K562 (cell line): ENCODE measurements at regions not wholly inside any gene's neighbourhood (a gene's known extent, or its start where the extent isn't known, plus 50 kb on each side); places are given as distances from the start of the nearest gene placed in this dataset.

Source experiments
- C11orf30 ChIP-seq: fragments of 450-650 bp; IDR thresholded peaks from 2 replicates; pipeline ENCODE4 v1.6.1; 2016; ENCODE audit warnings: low read depth, mild to moderate bottlenecking
- ETS1 ChIP-seq: conservative IDR thresholded peaks from 2 replicates; pipeline ENCODE4 v1.6.1; 2011; ENCODE audit warnings: low read depth, mild to moderate bottlenecking, low read length; ENCODE audit not compliant: control insufficient read depth
- FOSL1 ChIP-seq: fragments of 200-800 bp; sonication (Bioruptor generic); conservative IDR thresholded peaks from 2 replicates; pipeline ENCODE4 v1.6.1; 2016; ENCODE audit warnings: missing genetic modification characterization, missing compliant biosample characterization
- FOXK2 ChIP-seq, 2 experiments: fragments of 450-650 bp; IDR thresholded peaks in 1 of 2; conservative IDR thresholded peaks in 1 of 2; 2 replicates each; pipeline ENCODE4 v1.6.1; 2016; ENCODE audit warnings: low read depth in 2 of 2, mild to moderate bottlenecking in 1 of 2
- GTF2B ChIP-seq: IDR thresholded peaks from 2 replicates; pipeline ENCODE4 v1.6.1; 2011; ENCODE audit not compliant: insufficient read length; ENCODE audit errors: extremely low read depth
- GTF3C2 ChIP-seq: IDR thresholded peaks from 3 replicates; pipeline ENCODE4 v1.6.1; 2011; ENCODE audit warnings: borderline replicate concordance, mild to moderate bottlenecking, moderate library complexity; ENCODE audit not compliant: insufficient read length; ENCODE audit errors: extremely low read depth
- MBD2 ChIP-seq: sonication (generic); IDR thresholded peaks from 2 replicates; pipeline ENCODE4 v1.6.1; 2016; ENCODE audit warnings: low read depth, borderline replicate concordance
- MEF2A ChIP-seq: IDR thresholded peaks from 2 replicates; pipeline ENCODE4 v1.6.1; 2011; ENCODE audit warnings: low read depth, mild to moderate bottlenecking, low read length, moderate library complexity; ENCODE audit not compliant: control insufficient read depth
- POLR3A ChIP-seq: IDR thresholded peaks from 2 replicates; pipeline ENCODE4 v1.6.1; 2011; ENCODE audit warnings: borderline replicate concordance, mild to moderate bottlenecking, moderate library complexity; ENCODE audit not compliant: insufficient read length, insufficient read depth; ENCODE audit errors: extremely low read depth
- RBM39 ChIP-seq: fragments of 200-400 bp; formaldehyde crosslinking; optimal IDR thresholded peaks from 2 replicates; pipeline ENCODE3; 2018; ENCODE audit warnings: low read depth, low read length
- SNIP1 ChIP-seq: fragments of 450-650 bp; IDR thresholded peaks from 2 replicates; pipeline ENCODE4 v1.7.1; 2017; ENCODE audit warnings: low read depth, mild to moderate bottlenecking
- TFAM ChIP-seq: fragments of 250-450 bp; sonication (Bioruptor Pico); conservative IDR thresholded peaks from 2 replicates; pipeline ENCODE4 v1.5.0; 2021; ENCODE audit warnings: mild to moderate bottlenecking, moderate library complexity
- ZNF316 ChIP-seq: fragments of 450-650 bp; IDR thresholded peaks from 2 replicates; pipeline ENCODE4 v1.6.1; 2016
- ZNF785 ChIP-seq: fragments of 250-450 bp; sonication (Bioruptor Pico); IDR thresholded peaks from 2 replicates; pipeline ENCODE4 v1.4.0; 2020; ENCODE audit warnings: mild to moderate bottlenecking
- TF ChIP-seq, protein P1 (sequence below): sonication (generic); formaldehyde crosslinking; IDR thresholded peaks from 2 replicates; pipeline ENCODE4 v1.8.0; 2023; ENCODE audit warnings: mild to moderate bottlenecking, missing genetic modification reagents
- TF ChIP-seq, protein P2 (sequence below): fragments of 450-650 bp; IDR thresholded peaks from 2 replicates; pipeline ENCODE4 v1.6.1; 2016

DNA sequence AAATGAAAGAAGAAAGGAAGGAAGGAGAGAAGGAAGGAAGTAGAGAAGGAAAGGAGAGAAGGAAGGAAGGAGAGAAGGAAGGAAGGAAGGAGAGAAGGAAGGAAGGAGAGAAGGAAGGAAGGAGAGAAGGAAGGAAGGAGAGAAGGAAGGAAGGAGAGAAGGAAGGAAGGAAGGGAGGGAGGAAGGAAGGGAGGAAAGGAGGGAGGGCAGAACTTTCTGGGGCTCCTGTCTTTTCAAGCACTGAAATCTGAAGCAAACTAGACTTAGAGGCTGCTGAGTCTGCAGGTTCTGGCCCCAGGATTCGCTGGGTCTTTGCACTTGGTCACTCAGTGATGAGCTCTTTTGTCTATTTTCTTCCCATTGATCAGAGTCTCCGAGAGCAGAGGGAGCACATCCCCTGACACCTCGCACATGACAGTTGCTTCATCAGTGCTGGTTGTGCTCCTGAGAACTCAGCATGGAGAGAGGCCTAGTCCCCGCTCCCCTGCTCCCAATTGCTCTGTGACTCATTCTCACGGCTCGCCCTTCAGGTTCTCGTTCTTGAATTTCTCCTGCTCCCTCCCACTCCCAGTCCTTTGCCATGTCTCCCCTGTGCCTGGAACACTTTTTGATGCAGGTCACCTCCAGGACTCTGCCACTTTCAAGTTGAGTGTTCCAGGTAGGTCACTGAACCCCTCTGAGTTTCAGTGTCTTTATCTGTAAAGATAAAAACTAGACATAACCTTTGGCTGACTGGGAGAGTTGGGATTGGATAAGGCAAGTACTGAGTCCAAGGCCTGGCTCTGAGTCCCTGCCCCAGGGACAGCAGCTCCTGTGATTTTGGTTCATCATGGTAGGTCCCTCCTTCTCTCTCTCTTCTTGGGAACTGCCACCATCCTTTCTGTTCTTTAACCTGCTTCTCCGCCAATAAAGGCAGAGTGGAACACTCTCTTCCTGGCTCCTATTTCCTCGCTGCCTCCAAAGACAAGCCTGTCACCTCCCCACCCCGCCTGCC is 55.2 kb downstream of the TNP1 start (continued):
- 0 out of 2 replicates have a peak, but pooled peaks have one; percentile 41 for TF ChIP-seq C11orf30
- TF ChIP-seq ETS1 = no peak
- no peak for TF ChIP-seq ZNF785 (CRISPR knock-in tag)
- no peak for TF ChIP-seq GTF2B
- TF ChIP-seq, protein P1, sequence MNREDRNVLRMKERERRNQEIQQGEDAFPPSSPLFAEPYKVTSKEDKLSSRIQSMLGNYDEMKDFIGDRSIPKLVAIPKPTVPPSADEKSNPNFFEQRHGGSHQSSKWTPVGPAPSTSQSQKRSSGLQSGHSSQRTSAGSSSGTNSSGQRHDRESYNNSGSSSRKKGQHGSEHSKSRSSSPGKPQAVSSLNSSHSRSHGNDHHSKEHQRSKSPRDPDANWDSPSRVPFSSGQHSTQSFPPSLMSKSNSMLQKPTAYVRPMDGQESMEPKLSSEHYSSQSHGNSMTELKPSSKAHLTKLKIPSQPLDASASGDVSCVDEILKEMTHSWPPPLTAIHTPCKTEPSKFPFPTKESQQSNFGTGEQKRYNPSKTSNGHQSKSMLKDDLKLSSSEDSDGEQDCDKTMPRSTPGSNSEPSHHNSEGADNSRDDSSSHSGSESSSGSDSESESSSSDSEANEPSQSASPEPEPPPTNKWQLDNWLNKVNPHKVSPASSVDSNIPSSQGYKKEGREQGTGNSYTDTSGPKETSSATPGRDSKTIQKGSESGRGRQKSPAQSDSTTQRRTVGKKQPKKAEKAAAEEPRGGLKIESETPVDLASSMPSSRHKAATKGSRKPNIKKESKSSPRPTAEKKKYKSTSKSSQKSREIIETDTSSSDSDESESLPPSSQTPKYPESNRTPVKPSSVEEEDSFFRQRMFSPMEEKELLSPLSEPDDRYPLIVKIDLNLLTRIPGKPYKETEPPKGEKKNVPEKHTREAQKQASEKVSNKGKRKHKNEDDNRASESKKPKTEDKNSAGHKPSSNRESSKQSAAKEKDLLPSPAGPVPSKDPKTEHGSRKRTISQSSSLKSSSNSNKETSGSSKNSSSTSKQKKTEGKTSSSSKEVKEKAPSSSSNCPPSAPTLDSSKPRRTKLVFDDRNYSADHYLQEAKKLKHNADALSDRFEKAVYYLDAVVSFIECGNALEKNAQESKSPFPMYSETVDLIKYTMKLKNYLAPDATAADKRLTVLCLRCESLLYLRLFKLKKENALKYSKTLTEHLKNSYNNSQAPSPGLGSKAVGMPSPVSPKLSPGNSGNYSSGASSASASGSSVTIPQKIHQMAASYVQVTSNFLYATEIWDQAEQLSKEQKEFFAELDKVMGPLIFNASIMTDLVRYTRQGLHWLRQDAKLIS (CRISPR knock-in tag) = no peak
- no peak for TF ChIP-seq MEF2A
- no peak for TF ChIP-seq MBD2
- TF ChIP-seq FOSL1 (tag) = peak; percentile 35
- TF ChIP-seq SNIP1 = no peak
- TF ChIP-seq TFAM = no peak
- TF ChIP-seq RBM39 = no peak
- TF ChIP-seq POLR3A = no peak
- peak; percentile 13; the same call in 1 of the 2 replicates for TF ChIP-seq ZNF316
- TF ChIP-seq FOXK2 (conservative IDR thresholded peaks at IDR 0.05 in 1 of 2, IDR thresholded peaks at IDR 0.05 in 1 of 2; ENCODE audit: low read depth in 2 of 2) = no peak
- TF ChIP-seq GTF3C2 = no peak
- TF ChIP-seq, protein P2, sequence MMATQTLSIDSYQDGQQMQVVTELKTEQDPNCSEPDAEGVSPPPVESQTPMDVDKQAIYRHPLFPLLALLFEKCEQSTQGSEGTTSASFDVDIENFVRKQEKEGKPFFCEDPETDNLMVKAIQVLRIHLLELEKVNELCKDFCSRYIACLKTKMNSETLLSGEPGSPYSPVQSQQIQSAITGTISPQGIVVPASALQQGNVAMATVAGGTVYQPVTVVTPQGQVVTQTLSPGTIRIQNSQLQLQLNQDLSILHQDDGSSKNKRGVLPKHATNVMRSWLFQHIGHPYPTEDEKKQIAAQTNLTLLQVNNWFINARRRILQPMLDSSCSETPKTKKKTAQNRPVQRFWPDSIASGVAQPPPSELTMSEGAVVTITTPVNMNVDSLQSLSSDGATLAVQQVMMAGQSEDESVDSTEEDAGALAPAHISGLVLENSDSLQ = no peak
